Endothelial cell of umbilical vein (primary cell): ENCODE measurements at regions not wholly inside any gene's neighbourhood (a gene's known extent, or its start where the extent isn't known, plus 50 kb on each side); places are given as distances from the start of the nearest gene placed in this dataset.

Experiments used
- CTCF ChIP-seq, 2 donors: IDR thresholded peaks; 1 replicate in 1 of 2; 2 replicates in 1 of 2; pipeline ENCODE4 v1.5.1; 2011; ENCODE audit warnings: low read length in 2 of 2, mild to moderate bottlenecking in 2 of 2, moderate library complexity in 2 of 2, control low read depth in 1 of 2, inconsistent platforms in 1 of 2, low read depth in 1 of 2; ENCODE audit not compliant: insufficient read depth in 1 of 2; ENCODE audit errors: extremely low read depth in 1 of 2
- EZH2 ChIP-seq: IDR thresholded peaks from 2 replicates; pipeline ENCODE4 v1.6.1; 2012; ENCODE audit warnings: borderline replicate concordance, low read depth, mild to moderate bottlenecking, moderate library complexity, low read length, inconsistent platforms; ENCODE audit not compliant: severe bottlenecking
- FOS ChIP-seq: IDR thresholded peaks from 2 replicates; pipeline ENCODE4 v1.6.1; 2011; ENCODE audit warnings: mild to moderate bottlenecking, low read length, moderate library complexity, borderline replicate concordance; ENCODE audit not compliant: insufficient read depth
- GATA2 ChIP-seq: IDR thresholded peaks from 2 replicates; pipeline ENCODE4 v1.7.0; 2011; ENCODE audit warnings: low read depth, mild to moderate bottlenecking, moderate library complexity, mixed read lengths, low read length; ENCODE audit not compliant: insufficient read length, insufficient read depth
- JUN ChIP-seq: IDR thresholded peaks from 2 replicates; pipeline ENCODE4 v1.6.1; 2011; ENCODE audit warnings: borderline replicate concordance, low read depth; ENCODE audit not compliant: insufficient read length, insufficient read depth
- MAX ChIP-seq: IDR thresholded peaks from 2 replicates; pipeline ENCODE4 v1.6.1; 2011; ENCODE audit not compliant: insufficient read depth, insufficient read length
- MYC ChIP-seq: IDR thresholded peaks from one replicate; pipeline ENCODE4 v1.6.1; 2011; ENCODE audit warnings: mild to moderate bottlenecking, low read depth, low read length
- POLR2A ChIP-seq: IDR thresholded peaks from 2 replicates; pipeline ENCODE4 v1.6.1; 2012; ENCODE audit warnings: low read depth, mild to moderate bottlenecking, control low read depth, low read length
- POLR2AphosphoS5 ChIP-seq: IDR thresholded peaks from 2 replicates; pipeline ENCODE4 v1.6.1; 2012; ENCODE audit warnings: low read depth, mild to moderate bottlenecking, control low read depth, low read length, moderate library complexity; ENCODE audit not compliant: insufficient read depth

GRCh38 chr16:59658572-59658971 is 924.5 kb upstream of the GOT2 start:
- TF ChIP-seq POLR2A (no peak), CTCF (IDR thresholded peaks at IDR 0.05; ENCODE audit: extremely low read depth in 1 of 2, insufficient read depth in 1 of 2, low read depth in 1 of 2, low read length in 2 of 2) (no peak), POLR2AphosphoS5 (no peak), EZH2 (no peak), JUN (no peak), MAX (no peak), FOS (no peak), MYC (no peak), GATA2 (no peak)
